ENCODE measurements at regions not wholly inside any gene's neighbourhood (a gene's known extent, or its start where the extent isn't known, plus 50 kb on each side); places are given as distances from the start of the nearest gene placed in this dataset.

DNA sequence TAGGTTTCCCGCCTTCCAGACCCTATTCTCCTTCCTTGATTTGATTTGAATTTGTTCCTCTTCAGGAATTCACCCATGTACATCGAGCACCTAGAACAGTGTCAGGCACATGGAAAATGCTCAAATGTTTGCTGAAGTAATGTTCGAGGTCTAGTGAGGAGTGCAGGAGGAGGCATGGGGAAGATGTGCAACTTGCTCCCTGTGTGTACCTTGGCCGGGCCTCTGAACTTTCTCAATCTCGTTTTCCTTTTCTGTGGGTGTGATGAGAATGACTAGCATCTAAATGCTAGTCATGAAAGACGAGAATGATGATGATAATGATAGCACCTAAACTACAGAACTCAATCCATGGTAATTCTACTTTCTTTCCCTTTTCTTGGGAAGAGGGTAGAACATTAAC, 279.1 kb upstream of the PLET1 start:
- Histone ChIP-seq H3K27me3 (ENCODE audit: low read depth) (peaks cover 4% of the 10 kb centered on the region), H3K9me3 (no peaks in the 10 kb centered on the region), H3K4me1 (peaks cover 5% of the 10 kb centered on the region), H3K36me3 (no peaks in the 10 kb centered on the region), H3K4me3 (no peak overlapping the region), H3K27ac (no peak overlapping the region)
- no peak for DNase-seq
- no peak for ATAC-seq
- TF ChIP-seq, protein P1, sequence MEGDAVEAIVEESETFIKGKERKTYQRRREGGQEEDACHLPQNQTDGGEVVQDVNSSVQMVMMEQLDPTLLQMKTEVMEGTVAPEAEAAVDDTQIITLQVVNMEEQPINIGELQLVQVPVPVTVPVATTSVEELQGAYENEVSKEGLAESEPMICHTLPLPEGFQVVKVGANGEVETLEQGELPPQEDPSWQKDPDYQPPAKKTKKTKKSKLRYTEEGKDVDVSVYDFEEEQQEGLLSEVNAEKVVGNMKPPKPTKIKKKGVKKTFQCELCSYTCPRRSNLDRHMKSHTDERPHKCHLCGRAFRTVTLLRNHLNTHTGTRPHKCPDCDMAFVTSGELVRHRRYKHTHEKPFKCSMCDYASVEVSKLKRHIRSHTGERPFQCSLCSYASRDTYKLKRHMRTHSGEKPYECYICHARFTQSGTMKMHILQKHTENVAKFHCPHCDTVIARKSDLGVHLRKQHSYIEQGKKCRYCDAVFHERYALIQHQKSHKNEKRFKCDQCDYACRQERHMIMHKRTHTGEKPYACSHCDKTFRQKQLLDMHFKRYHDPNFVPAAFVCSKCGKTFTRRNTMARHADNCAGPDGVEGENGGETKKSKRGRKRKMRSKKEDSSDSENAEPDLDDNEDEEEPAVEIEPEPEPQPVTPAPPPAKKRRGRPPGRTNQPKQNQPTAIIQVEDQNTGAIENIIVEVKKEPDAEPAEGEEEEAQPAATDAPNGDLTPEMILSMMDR (IDR thresholded peaks at IDR 0.05), result no peak
- intact Hi-C loops (cut with DNase I), result no loop called here

DNA sequence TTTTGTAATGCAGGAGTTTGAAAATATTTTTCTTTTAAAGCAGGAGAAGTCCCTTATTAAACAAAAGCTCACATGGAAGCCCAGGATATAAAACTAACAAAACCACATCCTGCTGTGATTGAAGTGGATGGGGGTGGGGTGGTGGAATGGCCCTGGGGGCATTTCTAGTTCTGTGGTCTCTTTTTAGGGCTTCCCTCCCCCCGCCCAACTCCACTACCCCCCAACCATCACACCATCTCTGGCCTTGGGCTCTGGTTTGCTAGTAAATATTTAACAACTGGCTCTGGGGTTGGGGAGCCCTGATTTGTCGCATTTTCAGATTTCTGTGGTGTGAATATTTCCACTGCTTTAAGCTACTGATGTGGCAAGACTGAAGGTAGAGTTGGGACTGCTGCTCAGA, 279.6 kb upstream of the PLET1 start:
- Histone ChIP-seq H3K4me3 (no peak overlapping the region), H3K9me3 (no peaks in the 10 kb centered on the region), H3K36me3 (no peaks in the 10 kb centered on the region), H3K27ac (no peak overlapping the region), H3K27me3 (ENCODE audit: low read depth) (peaks cover 4% of the 10 kb centered on the region), H3K4me1 (peaks cover 5% of the 10 kb centered on the region)
- DNase-seq (no peak), ATAC-seq (no peak)
- TF ChIP-seq, protein P1 (IDR thresholded peaks at IDR 0.05), result no peak
- intact Hi-C loops (cut with DNase I), result no loop called here

DNA sequence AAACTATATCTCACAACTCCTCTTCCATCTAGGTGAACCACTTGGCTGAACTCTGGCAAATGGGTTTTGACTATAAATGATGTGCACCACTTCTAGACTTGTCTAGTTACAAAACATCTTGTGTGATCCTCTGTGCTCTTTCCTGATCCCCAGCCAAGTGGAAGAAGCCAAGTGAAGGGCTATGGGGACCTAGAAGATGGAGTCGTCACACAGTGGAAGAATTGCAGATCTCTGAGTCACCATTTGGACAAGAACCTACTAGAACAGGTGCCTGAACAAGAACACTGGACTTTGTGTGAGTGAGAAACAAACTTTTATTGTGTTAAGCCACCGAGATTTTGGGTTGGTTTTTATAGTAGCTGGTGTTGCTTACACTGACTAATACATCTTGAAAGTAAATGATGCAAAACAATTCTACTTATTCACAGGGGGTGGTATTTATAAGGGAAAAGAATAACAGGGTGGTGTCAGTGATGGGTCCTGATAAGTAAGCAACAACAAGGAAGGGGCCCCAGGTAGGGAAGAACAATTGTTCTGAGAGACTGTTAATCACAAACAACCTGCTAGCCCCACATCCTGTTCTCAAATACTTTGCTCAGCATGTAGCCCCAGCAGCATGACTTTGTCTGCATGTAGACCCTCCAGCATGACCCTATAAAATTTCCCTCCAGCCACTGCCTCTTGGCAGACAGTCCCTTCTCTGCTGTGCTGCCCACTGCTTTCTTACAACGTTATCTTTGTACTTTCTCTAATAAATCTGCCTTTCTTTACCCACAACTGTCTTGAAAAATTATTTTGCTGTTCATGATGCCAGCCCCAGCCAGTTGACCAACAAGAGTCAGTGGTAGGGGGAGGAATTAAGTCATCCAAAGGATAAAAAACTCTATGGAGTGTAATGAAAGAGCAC, 280.7 kb upstream of the PLET1 start:
- no peak overlapping the region for H3K27ac ChIP-seq
- no peaks in the 10 kb centered on the region for H3K36me3 ChIP-seq
- intact Hi-C loops (cut with DNase I), result no loop called here
- no peaks in the 10 kb centered on the region for H3K9me3 ChIP-seq
- DNase-seq (no peak), ATAC-seq (no peak)
- TF ChIP-seq, protein P1 (IDR thresholded peaks at IDR 0.05), result no peak
- H3K4me3 ChIP-seq, result no peak overlapping the region
- no peaks in the 10 kb centered on the region for H3K27me3 ChIP-seq (ENCODE audit: low read depth)
- H3K4me1 ChIP-seq, result peaks cover 5% of the 10 kb centered on the region

DNA sequence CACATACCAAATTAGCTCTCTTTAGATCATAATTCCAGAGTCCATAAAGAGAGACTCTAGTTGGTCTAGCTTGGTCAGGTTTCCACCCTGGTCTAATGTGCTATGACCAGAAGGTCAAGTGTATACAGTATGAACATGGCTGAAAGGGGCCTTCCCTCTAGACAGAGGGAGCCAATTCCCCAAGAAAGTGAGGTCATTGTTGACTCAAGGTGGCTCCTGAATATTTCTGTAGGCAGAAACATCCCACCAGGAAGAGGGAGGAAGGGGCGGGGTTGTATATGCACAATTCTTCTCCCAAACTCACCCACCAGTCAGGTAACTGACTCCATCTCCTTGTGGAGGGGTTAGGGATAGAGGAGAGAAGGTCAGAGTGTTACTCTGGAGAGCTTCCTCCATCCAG, 281.8 kb upstream of the PLET1 start:
- intact Hi-C loops (cut with DNase I), result no loop called here
- TF ChIP-seq, protein P1 (IDR thresholded peaks at IDR 0.05), result no peak
- H3K4me1 ChIP-seq, result peaks cover 5% of the 10 kb centered on the region
- no peaks in the 10 kb centered on the region for H3K27me3 ChIP-seq (ENCODE audit: low read depth)
- no peak overlapping the region for H3K27ac ChIP-seq
- H3K4me3 ChIP-seq, result no peak overlapping the region
- no peak for DNase-seq
- ATAC-seq, result peak; percentile 37 to 48
- H3K9me3 ChIP-seq, result no peaks in the 10 kb centered on the region
- no peaks in the 10 kb centered on the region for H3K36me3 ChIP-seq

DNA sequence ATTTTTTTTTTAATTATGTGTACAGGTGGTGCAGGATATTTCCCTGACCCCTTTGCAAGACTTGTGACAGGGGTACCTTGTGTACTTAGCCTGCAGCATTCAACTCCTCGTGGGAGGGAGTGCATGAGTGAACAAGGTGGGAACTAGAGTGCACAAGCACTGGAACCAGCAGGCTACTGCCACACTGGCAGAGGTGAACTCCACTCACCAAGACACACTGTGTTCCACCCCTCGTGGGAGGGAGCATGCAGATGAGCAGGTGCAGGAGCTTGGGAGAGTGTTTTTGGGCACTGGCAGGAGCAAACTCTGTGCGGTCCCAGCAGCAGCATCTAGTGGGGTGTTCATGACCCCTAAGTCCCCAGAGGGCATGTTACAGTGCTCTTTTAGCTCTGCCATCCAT, 282.7 kb upstream of the PLET1 start:
- no peaks in the 10 kb centered on the region for H3K9me3 ChIP-seq
- H3K27me3 ChIP-seq (ENCODE audit: low read depth), result no peaks in the 10 kb centered on the region
- DNase-seq (no peak), ATAC-seq (no peak)
- H3K36me3 ChIP-seq, result no peaks in the 10 kb centered on the region
- no peak overlapping the region for H3K4me3 ChIP-seq
- intact Hi-C loops (cut with DNase I), result no loop called here
- TF ChIP-seq, protein P1 (IDR thresholded peaks at IDR 0.05), result no peak
- H3K27ac ChIP-seq, result no peak overlapping the region
- H3K4me1 ChIP-seq, result peaks cover 5% of the 10 kb centered on the region

Measured in lower lobe of right lung (tissue), 2 donors.